HL-60 (cell line): ENCODE measurements at regions not wholly inside any gene's neighbourhood (a gene's known extent, or its start where the extent isn't known, plus 50 kb on each side); places are given as distances from the start of the nearest gene placed in this dataset.

Experiments
- DNase-seq, 2 experiments: peaks; one replicate each; pipeline ENCODE4 v3.0.0-alpha.2; 2010 to 2020; ENCODE audit warnings: low read depth in 1 of 2, low spot score in 1 of 2
- H3K27ac ChIP-seq: fragments of 250-450 bp; sonication (Bioruptor Pico); replicated peaks from 2 replicates; pipeline ENCODE4 v1.5.1; 2020; ENCODE audit warnings: mild to moderate bottlenecking, moderate library complexity
- H3K27me3 ChIP-seq: fragments of 250-450 bp; sonication (Bioruptor Pico); 2 replicates; pipeline ENCODE4 v1.5.1; 2021; ENCODE audit warnings: mild to moderate bottlenecking, moderate library complexity; ENCODE audit not compliant: insufficient read depth, poor library complexity, severe bottlenecking
- H3K4me3 ChIP-seq: replicated peaks from 2 replicates; pipeline ENCODE4 v1.5.1; 2011; ENCODE audit warnings: mild to moderate bottlenecking, control low read depth, low read length; ENCODE audit not compliant: insufficient read depth
- CTCF ChIP-seq: IDR thresholded peaks from one replicate; pipeline ENCODE4 v1.5.1; 2011; ENCODE audit warnings: low read length, control low read depth, inconsistent platforms; ENCODE audit not compliant: insufficient read depth
- GABPA ChIP-seq: IDR thresholded peaks from 2 replicates; pipeline ENCODE4 v1.6.1; 2012; ENCODE audit warnings: low read depth
- POLR2AphosphoS5 ChIP-seq: IDR thresholded peaks from 2 replicates; pipeline ENCODE4 v1.6.1; 2012; ENCODE audit warnings: low read depth
- REST ChIP-seq: IDR thresholded peaks from 2 replicates; pipeline ENCODE4 v1.6.1; 2012; ENCODE audit warnings: low read depth; ENCODE audit not compliant: insufficient replicate concordance
- SPI1 ChIP-seq: IDR thresholded peaks from 2 replicates; pipeline ENCODE4 v1.6.1; 2012; ENCODE audit warnings: low read depth, mild to moderate bottlenecking, borderline replicate concordance

DNA sequence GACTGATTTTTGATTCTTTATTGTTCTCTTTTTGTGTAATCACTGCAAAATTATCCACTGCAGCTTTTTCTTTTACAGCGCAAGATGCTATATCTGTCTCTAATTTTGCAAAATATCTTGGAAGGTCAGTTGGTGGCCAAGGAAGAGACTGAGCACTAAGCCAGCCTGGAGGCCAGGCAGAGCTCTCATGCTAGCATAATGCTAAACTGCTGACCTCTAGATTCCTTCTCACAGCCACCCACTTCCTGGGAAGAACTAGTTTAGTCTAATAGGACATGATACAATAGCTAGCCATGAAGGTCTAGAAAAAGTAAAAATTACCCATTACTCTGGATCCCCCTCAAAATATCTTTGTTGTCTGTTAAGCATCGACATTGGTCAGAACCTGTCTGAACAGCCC, 227.2 kb upstream of the ARHGAP20 start:
- no peak for TF ChIP-seq CTCF
- TF ChIP-seq SPI1, result no peak
- TF ChIP-seq REST, result no peak
- no peak for TF ChIP-seq GABPA
- no peak for TF ChIP-seq POLR2AphosphoS5
- no peak overlapping the region for H3K27ac ChIP-seq
- H3K4me3 ChIP-seq, result no peak overlapping the region
- DNase-seq, result no peak
- H3K27me3 ChIP-seq, result peaks cover 2% of the 10 kb centered on the region

DNA sequence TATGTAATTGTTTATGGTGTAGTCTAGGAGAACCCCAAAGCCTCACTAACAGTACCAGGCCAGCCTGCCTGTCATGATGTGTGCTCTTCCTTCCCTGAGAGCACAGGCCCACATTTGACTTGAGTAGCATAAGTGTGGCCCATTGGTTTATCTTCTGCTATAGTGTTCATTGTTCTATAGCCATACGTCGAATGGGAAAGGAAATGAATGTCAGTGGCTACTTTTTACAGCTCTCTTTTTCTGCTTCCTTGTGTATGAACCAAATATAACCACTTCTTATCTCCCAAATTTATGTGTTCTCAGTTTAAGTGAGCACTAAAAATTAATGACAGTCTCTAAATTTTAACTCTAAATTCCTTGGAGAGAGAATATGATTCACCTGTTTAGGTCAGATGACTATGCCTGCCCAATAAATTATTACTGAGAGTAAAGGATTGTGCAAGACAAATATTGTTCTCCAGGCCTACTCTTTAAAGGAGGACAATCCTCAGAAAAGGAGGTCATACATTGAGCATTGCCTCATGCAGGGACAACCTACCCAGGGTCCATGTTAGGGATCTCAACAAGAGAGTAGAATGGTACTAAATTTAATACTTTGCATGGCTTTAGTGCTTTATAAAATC, 222.9 kb upstream of the ARHGAP20 start:
- DNase-seq, result no peak
- Histone ChIP-seq H3K27ac (no peak overlapping the region), H3K4me3 (no peak overlapping the region), H3K27me3 (peaks cover 2% of the 10 kb centered on the region)
- TF ChIP-seq POLR2AphosphoS5, result no peak
- no peak for TF ChIP-seq SPI1
- no peak for TF ChIP-seq REST
- TF ChIP-seq CTCF, result no peak
- no peak for TF ChIP-seq GABPA

- H3K27ac ChIP-seq, result no peak overlapping the region
- H3K27me3 ChIP-seq, result no peaks in the 10 kb centered on the region
- DNase-seq, result no peak
- TF ChIP-seq REST, result no peak
- no peak for TF ChIP-seq CTCF
- no peak for TF ChIP-seq GABPA
- no peak for TF ChIP-seq SPI1
- TF ChIP-seq POLR2AphosphoS5, result no peak
- no peak overlapping the region for H3K4me3 ChIP-seq
Measured at GRCh38 chr11:110929129-110929528, 216.9 kb upstream of the ARHGAP20 start.
